Calu3 (cell line): ENCODE measurements at regions not wholly inside any gene's neighbourhood (a gene's known extent, or its start where the extent isn't known, plus 50 kb on each side); places are given as distances from the start of the nearest gene placed in this dataset.

ENCODE experiments used
- BruUV-seq: library from RNA; stranded (reverse); fragments of 400-500 nt; replicated peaks from 2 replicates; lab custom pipeline; 2021; lab: Mats Ljungman, UMichigan
- CTCF ChIA-PET: fragments of 300-600 bp; sonication (Branson Sonifier 250); formaldehyde crosslinking; loops from one replicate; lab custom pipeline; 2022; ENCODE audit warnings: antibody characterized with exemption; lab: Charles Lee
- DNase-seq: peaks from one replicate; pipeline ENCODE4 v3.0.0; 2022
- H3K27ac Mint-ChIP-seq: one replicate; pipeline ENCODE4 v1.8.0; 2022; ENCODE audit warnings: mixed read lengths; ENCODE audit not compliant: unreplicated experiment
- H3K27me3 Mint-ChIP-seq: one replicate; pipeline ENCODE4 v1.8.0; 2022; ENCODE audit warnings: mixed read lengths; ENCODE audit not compliant: unreplicated experiment
- H3K36me3 Mint-ChIP-seq: one replicate; pipeline ENCODE4 v1.8.0; 2022; ENCODE audit warnings: mild to moderate bottlenecking, moderate library complexity, mixed read lengths; ENCODE audit not compliant: insufficient read depth, unreplicated experiment
- H3K4me1 Mint-ChIP-seq: one replicate; pipeline ENCODE4 v1.8.0; 2022; ENCODE audit warnings: mild to moderate bottlenecking, low read depth, mixed read lengths; ENCODE audit not compliant: unreplicated experiment
- H3K4me3 Mint-ChIP-seq: one replicate; pipeline ENCODE4 v1.8.0; 2022; ENCODE audit warnings: mild to moderate bottlenecking, low read depth, moderate library complexity, mixed read lengths; ENCODE audit not compliant: unreplicated experiment
- H3K9me3 Mint-ChIP-seq: one replicate; pipeline ENCODE4 v1.8.0; 2022; ENCODE audit warnings: low read depth, mixed read lengths; ENCODE audit not compliant: unreplicated experiment
- CTCF ChIP-seq: fragments of 200-600 bp; IDR thresholded peaks from one replicate; pipeline ENCODE4 v1.8.0; 2022; ENCODE audit warnings: antibody characterized with exemption; ENCODE audit not compliant: unreplicated experiment
- intact Hi-C: fragments of 100-400 bp; cut with micrococcal nuclease; formaldehyde crosslinking; loops from one replicate; pipeline ENCODE4 v1.10.0; 2022; ENCODE audit not compliant: unreplicated experiment

GRCh38 chr2:121132762-121133107, 152.3 kb downstream of the TFCP2L1 start:
- H3K9me3 Mint-ChIP-seq = no peaks in the 10 kb centered on the region
- CTCF ChIA-PET = interaction anchor here (0.6 kb wide), 2 partner anchors 238 to 834 kb away, joined by 3 to 6 read pairs; no protein-coding TSS in a partner anchor
- no peak for TF ChIP-seq CTCF
- intact Hi-C loops = loop anchor here (10.0 kb wide), 1 partner anchor 152 kb away; the partner anchor contains the start of gene TFCP2L1
- peaks cover 11% of the 10 kb centered on the region for H3K4me1 Mint-ChIP-seq
- no peaks in the 10 kb centered on the region for H3K27me3 Mint-ChIP-seq
- no peak overlapping the region for H3K4me3 Mint-ChIP-seq
- DNase-seq = no peak
- no peak overlapping the region for H3K27ac Mint-ChIP-seq
- no TSS peak for BruUV-seq
- peaks cover 4% of the 10 kb centered on the region for H3K36me3 Mint-ChIP-seq

- peaks cover 11% of the 10 kb centered on the region for H3K4me1 Mint-ChIP-seq
- no peak overlapping the region for H3K4me3 Mint-ChIP-seq
Observed at GRCh38 chr2:121133551-121134319, 151.3 kb downstream of the TFCP2L1 start.

GRCh38 chr2:121134728-121135127, 150.3 kb downstream of the TFCP2L1 start:
- BruUV-seq = no TSS peak
- CTCF ChIA-PET = no interaction called here
- Mint-ChIP-seq H3K4me1 (peaks cover 11% of the 10 kb centered on the region), H3K9me3 (no peaks in the 10 kb centered on the region), H3K4me3 (no peak overlapping the region), H3K27me3 (no peaks in the 10 kb centered on the region), H3K36me3 (peaks cover 4% of the 10 kb centered on the region), H3K27ac (no peak overlapping the region)
- intact Hi-C loops = loop anchor here (10.0 kb wide), 1 partner anchor 150 kb away; the partner anchor contains the start of gene TFCP2L1
- DNase-seq = no peak
- TF ChIP-seq CTCF = no peak

More at GRCh38 chr2:121133551-121134319, 151.3 kb downstream of the TFCP2L1 start:
- no peak for TF ChIP-seq CTCF
- intact Hi-C loops = loop anchor here (10.0 kb wide), 1 partner anchor 151 kb away; the partner anchor contains the start of gene TFCP2L1
- no peaks in the 10 kb centered on the region for H3K9me3 Mint-ChIP-seq
- CTCF ChIA-PET = interaction anchor here (0.9 kb wide), 1 partner anchor 54 kb away, joined by 3 read pairs; no protein-coding TSS in a partner anchor
- H3K36me3 Mint-ChIP-seq = peaks cover 4% of the 10 kb centered on the region
- DNase-seq = no peak
- H3K27ac Mint-ChIP-seq = no peak overlapping the region
- H3K27me3 Mint-ChIP-seq = no peaks in the 10 kb centered on the region
- no TSS peak for BruUV-seq

GRCh38 chr2:121135168-121135853, 149.7 kb downstream of the TFCP2L1 start:
- TF ChIP-seq CTCF = no peak
- CTCF ChIA-PET = no interaction called here

More at GRCh38 chr2:121135168-121135853, 149.7 kb downstream of the TFCP2L1 start:
- no TSS peak for BruUV-seq
- no peak overlapping the region for H3K27ac Mint-ChIP-seq
- intact Hi-C loops = loop anchor here (10.0 kb wide), 1 partner anchor 149 kb away; the partner anchor contains the start of gene TFCP2L1
- H3K4me3 Mint-ChIP-seq = no peak overlapping the region
- no peaks in the 10 kb centered on the region for H3K9me3 Mint-ChIP-seq
- H3K4me1 Mint-ChIP-seq = peaks cover 11% of the 10 kb centered on the region
- H3K27me3 Mint-ChIP-seq = no peaks in the 10 kb centered on the region
- DNase-seq = no peak
- peaks cover 4% of the 10 kb centered on the region for H3K36me3 Mint-ChIP-seq
